AG10803 (cell line): ENCODE measurements at regions not wholly inside any gene's neighbourhood (a gene's known extent, or its start where the extent isn't known, plus 50 kb on each side); places are given as distances from the start of the nearest gene placed in this dataset.

Experiments
- DNase-seq: peaks from one replicate; pipeline ENCODE4 v3.0.0; 2010; ENCODE audit warnings: low read depth
- H3K4me3 ChIP-seq: 2 replicates; pipeline ENCODE4 v1.5.1; 2011; ENCODE audit warnings: mild to moderate bottlenecking, low read length, control low read depth
- TF ChIP-seq, protein P1 (sequence below): conservative IDR thresholded peaks from 2 replicates; pipeline ENCODE4 v1.5.1; 2011; ENCODE audit warnings: mild to moderate bottlenecking, low read length, control low read depth, inconsistent platforms

- TF ChIP-seq, protein P1, sequence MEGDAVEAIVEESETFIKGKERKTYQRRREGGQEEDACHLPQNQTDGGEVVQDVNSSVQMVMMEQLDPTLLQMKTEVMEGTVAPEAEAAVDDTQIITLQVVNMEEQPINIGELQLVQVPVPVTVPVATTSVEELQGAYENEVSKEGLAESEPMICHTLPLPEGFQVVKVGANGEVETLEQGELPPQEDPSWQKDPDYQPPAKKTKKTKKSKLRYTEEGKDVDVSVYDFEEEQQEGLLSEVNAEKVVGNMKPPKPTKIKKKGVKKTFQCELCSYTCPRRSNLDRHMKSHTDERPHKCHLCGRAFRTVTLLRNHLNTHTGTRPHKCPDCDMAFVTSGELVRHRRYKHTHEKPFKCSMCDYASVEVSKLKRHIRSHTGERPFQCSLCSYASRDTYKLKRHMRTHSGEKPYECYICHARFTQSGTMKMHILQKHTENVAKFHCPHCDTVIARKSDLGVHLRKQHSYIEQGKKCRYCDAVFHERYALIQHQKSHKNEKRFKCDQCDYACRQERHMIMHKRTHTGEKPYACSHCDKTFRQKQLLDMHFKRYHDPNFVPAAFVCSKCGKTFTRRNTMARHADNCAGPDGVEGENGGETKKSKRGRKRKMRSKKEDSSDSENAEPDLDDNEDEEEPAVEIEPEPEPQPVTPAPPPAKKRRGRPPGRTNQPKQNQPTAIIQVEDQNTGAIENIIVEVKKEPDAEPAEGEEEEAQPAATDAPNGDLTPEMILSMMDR: no peak
- no peak overlapping the region for H3K4me3 ChIP-seq
- DNase-seq: no peak
Observed at GRCh38 chr2:8036366-8036765, 645.5 kb upstream of the ID2 start.

DNA sequence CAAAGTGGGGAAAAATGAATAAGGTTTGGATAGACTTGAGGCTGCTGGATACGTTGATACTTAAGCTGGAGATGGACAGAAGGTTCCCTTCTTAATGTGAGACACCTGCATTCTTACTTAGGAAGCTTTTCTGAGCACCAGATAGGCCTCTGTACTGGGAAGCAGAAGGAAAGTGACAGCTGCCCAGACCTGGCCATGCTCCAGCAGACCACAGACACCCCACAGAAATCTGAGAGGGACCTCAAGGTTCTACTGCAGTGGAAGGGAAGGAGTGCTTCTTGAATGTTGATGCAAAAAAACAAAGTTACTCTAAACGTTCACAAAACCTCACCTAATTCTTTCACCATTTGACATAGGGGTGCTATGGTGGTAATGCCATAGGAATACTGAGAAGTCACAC lies 642.1 kb upstream of the ID2 start:
- TF ChIP-seq, protein P1: no peak
- no peak for DNase-seq

DNA sequence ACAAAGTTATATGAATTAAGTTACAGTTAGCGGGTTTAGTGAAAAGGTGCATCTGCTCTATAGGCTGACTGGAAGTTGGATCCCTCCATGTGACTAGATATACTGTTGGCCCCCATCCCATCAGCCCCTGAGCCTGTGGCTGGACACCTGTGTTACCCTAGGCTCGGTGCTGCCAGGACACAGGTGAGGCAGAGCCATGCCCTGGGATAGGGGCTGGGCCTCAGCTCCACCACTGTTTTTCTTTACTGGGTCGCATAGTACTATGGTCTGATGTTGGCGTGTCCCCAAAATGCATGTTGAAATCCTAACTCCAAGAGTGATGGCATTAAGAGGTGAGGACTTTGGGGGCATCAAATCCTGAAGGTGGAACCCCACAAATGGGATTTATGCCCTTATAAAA lies 638.6 kb upstream of the ID2 start:
- no peak for DNase-seq
- TF ChIP-seq, protein P1: no peak
- no peak overlapping the region for H3K4me3 ChIP-seq

More for the DNA sequence above, 642.1 kb upstream of the ID2 start:
- H3K4me3 ChIP-seq: no peak overlapping the region

DNA sequence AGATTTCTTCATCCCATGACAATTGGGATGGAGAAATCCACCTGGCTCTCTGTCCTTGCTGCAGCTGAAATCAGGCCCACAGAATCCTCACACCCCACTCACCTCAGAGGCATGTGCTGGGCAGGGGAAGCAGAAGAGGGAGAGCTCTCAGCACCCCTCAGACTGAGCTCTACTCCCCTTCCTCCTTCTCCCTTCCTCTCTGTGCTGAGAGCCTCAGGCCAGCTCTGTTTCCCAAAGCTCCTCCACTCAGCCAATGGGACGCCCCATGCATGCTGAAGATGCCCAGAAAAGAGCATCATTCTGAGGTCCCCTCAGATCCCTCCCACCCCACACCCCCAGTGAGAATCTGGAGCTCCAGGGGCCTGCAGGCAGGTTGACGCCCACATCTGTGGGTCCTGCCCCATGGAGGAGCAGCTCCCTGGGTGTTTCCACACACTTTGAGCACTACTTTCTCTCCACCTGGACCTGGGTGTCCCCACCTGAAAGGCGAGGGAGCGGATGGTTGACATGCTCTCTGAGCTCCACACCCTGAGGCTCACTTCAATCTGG lies 637.7 kb upstream of the ID2 start:
- H3K4me3 ChIP-seq: no peak overlapping the region
- TF ChIP-seq, protein P1: no peak
- DNase-seq: no peak

GRCh38 chr2:8045081-8045614 lies 636.7 kb upstream of the ID2 start:
- TF ChIP-seq, protein P1: no peak
- no peak overlapping the region for H3K4me3 ChIP-seq
- DNase-seq: no peak

GRCh38 chr2:8046849-8047248 lies 635.0 kb upstream of the ID2 start:
- TF ChIP-seq, protein P1: no peak
- H3K4me3 ChIP-seq: no peak overlapping the region
- no peak for DNase-seq

DNA sequence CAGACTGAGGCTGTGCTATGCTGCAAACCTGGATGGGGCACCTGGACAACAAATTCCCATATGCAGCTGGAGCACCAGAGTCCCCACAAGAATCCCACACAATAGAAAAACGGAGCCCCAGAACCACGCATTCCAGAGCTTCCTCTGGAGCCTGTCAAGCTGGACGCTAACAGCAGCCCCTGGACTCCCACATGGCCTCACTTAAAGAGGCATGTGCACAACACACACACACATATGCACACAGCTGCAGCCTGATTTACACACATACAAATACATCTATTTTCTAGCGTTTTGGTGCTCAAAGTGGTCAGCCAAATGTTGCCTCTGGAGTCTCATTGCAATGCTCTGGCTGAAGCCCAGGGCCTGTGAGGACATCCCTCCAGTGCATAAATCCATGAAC lies 632.7 kb upstream of the ID2 start:
- peak; percentile 70 for DNase-seq
- TF ChIP-seq, protein P1: no peak
- H3K4me3 ChIP-seq: no peak overlapping the region
